HG02943 (cell line): ENCODE measurements at regions not wholly inside any gene's neighbourhood (a gene's known extent, or its start where the extent isn't known, plus 50 kb on each side); places are given as distances from the start of the nearest gene placed in this dataset.

Source experiments
- ATAC-seq: cut with Tn5 transposase; IDR thresholded peaks from one replicate; pipeline ENCODE4 v1.9.1; 2021; ENCODE audit warnings: mild to moderate bottlenecking, low read depth, moderate library complexity; ENCODE audit not compliant: unreplicated experiment

DNA sequence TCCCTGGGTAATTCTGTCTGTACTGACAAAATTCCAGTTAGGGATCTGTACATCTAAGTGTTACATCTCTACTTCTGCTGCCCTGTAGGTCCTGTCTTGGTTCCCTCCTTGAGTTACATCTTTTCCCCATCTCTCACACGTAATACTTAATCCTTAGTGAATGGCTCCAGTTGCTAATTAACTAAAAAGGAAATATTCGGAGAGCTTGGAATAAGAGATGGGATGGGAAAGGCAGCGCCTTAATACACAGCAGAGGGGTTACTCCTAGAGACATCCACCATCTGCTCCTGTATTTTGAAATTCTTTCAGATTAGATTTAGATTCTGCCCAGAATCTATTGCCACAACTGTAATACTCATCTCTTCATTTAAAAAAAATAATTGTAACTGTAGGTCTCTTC lies 384.0 kb downstream of the SAMD5 start:
- no peak for ATAC-seq

DNA sequence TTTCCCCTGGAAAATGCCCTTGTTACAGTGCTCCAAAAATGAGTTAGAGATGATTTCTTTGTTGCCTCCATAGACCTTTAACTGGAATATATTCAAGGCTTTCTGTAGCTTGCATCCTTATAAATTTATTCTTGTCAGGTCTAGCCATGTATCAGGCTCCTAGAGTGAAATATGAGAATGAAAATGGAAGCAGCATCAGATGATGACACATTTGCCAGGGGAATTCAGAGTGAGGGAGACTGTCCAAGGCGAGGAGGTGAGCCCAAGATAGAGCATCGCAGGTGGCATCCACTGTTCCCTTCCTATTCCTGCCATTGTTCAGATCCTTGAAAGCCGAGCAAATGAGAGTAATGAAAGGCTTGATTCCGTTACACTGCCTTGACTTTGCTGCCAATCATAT lies 386.8 kb downstream of the SAMD5 start:
- no peak for ATAC-seq

DNA sequence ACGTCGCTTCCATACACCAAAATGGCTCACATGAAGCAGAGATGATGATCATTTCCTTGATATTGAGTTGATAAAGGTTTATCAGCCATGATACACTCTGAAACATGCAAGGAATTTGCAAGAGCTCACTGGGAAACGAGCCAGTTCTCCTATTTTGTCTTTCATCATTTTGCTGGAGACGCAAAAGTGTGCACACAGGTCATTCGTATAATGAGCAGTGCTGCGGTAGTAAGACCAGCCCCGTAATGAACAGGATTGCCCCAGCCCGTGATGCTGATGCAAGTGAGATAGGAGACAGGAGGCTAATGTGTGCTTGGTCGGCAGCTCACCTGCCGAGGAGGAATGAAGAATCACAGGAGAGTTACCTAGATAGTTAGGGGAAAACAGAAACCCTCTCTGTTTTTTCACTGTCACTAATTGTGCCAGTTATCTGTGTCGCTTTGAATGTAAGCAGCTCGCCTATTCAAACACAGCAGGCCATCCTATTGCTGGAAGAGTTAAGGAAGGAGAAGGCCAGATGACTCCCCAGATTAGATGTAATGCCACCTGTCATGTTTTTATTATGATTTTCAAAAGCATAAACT lies 391.8 kb downstream of the SAMD5 start:
- no peak for ATAC-seq

DNA sequence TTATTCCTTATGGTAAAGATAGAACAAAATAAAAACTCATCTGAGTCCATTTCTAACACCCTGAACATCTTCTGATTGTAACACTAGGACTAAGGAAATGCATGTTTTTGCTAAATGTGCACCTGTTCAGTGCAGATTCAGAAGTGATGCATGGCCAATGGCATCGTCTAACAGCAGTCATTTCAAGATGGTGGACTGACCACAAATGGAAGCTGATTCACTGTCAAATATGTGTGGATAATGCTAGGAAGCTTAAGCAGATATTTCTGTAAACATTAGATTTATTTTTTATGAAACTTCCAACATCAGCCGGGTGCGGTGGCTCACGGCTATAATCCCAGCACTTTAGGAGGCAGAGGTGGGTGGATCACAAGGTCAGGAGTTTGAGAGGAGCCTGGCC lies 394.8 kb downstream of the SAMD5 start:
- no peak for ATAC-seq

DNA sequence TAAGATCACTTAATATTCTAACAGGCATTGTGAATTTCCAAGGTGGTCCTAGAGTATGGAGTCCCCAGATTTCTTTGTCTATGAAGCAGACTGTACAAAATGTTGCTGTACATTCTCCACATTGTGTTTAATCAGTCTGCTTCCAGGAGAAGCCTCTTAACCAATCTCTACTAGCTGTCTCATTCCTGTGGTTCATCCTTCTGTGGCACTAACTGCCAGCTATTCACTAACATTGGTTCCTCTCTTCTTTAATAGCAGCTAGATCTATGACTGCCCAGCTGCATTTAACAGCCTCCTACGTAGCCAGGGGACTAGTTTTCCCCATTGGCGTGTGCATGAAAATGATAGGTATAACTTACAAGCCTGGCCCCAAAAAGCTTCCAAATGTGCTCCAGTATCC lies 395.4 kb downstream of the SAMD5 start:
- ATAC-seq, result no peak

DNA sequence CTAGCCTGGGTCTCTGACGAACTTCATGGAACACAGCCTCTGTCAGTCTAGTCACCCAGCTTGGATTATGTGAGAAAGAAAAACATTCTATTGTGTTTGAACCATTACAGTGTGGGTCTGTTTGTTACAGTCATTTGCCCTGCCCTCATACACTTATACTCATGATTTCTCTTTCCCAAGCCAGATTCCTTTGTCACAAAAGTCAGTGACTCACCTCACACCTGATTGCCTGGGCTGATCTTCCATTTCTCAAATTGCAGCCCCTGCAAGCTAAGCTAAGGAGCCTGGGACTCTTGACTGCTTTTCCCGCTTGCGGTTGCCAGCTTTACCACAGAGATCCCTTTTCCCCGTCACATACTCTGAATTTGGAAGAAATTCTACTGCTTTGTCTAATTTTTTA lies 395.9 kb downstream of the SAMD5 start:
- no peak for ATAC-seq

DNA sequence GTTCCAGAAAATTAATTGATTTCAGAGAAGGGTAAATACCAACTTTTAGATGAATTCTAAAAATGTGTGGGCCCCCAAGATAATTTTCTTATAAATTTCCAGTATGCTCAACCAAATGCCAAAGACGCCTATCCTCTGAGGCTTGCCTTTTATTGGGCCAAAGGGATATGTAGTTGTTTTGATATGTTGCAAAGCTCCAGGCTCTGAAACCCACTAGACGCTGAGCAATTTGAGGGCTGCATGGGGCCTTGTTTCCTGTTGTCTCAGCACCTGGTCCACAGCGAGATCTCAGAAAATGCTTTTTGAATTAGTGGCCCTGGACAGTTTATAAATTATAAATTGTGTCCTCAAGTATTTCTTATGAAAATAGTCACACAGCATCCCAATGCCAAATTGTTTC lies 397.2 kb downstream of the SAMD5 start:
- no peak for ATAC-seq

DNA sequence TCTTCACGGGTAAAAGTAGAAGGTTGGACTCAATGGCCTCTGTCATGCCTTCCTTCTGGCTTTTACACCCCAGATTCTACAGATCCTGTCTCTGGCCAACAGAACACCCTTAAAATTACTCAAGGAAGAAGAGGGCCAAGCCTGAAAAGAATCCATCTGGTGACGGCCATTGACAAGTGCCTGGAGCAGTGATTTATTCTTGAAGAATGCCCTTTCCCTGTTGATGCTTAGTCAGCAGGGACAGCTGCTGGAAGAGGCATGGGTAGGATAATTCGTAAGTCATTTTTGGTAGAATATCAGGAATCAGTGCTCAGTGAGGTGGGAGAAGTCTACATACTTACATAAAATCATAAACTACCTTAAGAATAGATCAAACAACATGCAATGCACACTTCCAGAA lies 397.9 kb downstream of the SAMD5 start:
- no peak for ATAC-seq

DNA sequence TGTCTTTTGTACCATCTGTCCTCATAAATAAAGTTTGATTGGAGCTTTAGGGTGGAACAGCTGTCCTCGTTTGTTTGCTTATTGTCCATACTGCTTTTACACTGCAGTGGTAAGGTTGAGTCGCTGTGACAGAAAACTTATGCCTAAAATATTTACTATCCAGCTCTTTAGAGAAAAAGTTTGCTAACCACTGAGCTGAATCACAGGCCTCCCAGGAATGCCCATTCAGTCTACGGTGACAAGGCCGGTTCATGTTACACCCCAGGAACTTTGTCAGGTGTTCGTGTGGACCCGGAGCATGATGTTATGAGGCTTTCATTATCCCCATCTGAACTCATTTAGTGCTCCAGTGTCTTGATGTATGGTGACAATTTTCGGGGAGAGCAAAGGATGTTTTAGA lies 401.1 kb downstream of the SAMD5 start:
- ATAC-seq, result no peak

DNA sequence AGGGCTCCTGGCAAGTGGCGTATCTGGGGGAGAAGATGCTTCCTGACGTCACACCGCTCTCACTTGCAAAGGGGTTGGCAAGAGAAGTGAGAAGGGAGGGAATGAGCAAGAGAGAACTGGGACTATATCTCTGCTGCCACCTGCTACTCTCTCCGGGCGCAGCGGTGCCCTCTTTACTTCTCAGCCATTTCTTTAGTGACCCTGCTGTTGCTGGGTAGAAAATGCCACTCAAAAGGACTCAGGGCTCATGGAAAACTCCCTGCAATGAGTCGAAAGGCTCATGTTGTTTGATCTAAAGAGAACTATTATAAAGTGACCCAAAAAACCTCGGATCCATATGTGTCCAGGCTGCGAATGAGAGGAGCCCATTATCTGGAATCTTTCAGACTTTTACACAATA lies 401.8 kb downstream of the SAMD5 start:
- ATAC-seq, result no peak

DNA sequence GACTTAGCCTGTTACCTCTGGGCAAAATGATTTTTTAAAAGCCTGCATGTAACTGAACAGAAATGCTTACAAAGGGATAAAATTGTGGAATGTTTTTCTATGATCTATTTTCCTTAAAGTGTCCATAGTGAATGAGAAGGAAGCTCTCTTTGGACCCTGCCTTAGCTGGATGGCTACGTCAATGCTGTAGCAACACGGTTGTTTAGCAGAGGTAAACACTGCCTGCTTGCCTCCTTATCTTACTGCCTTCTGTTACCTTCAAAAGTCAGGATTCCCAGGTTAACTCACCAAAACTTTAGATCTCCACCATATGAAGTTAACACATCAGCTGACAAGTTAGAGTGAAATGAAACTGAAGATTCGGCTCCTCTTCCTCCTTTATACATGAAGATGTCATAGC lies 402.6 kb downstream of the SAMD5 start:
- ATAC-seq, result no peak

DNA sequence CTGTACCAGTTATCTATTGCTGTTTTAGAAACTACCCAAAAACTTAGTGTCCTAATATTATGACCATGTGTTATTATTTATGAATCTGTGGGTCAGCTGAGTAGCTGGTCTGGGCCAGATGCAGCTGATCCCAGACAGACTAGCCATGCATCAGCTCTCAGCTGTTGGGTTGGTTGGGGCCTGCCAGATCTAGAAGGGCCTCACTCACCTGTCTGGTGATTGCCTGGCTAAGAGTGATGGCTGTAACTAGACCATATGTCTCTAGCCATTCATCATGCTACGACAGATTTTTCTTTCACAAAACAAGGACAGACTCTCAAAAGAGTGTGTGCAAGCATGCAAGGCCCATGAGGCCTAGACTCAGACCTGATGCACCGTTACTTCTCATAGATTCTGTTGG lies 403.2 kb downstream of the SAMD5 start:
- ATAC-seq, result no peak

DNA sequence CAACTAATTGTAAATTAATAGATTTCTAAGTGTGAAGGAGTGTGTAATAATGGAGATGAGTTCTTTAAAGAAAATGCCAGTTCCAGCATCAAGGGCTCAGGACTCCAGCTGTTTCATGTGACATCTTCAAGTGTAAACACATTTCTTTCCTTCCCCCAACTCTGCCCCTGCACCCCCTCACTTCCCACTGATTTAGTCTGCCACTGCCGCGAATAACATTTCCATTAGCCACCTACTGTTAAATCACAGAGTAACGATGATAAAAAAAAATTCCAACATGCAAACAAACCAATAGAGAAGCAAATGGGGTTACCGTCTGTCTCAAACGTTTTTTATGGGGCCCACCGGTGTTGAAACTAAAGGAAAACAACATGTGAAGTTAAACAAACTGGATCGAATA lies 414.3 kb downstream of the SAMD5 start:
- ATAC-seq, result no peak

DNA sequence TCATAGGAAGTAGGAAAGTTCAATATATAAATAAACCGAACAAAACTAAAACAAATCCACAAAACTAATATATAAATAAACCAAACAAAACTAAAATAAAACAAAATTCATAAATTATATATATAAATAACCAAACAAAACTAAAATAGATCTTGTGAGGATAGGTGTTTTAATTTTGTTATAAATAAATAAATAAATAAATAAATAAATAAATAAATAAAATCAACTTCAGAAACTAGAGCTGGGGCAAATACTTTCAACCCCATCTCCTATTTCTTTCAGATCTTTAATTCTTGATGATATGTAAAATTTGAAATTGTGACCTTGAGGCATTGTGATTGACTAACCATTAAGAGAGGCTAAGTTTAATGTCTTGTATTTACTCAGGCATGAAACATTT lies 416.1 kb downstream of the SAMD5 start:
- ATAC-seq, result no peak

DNA sequence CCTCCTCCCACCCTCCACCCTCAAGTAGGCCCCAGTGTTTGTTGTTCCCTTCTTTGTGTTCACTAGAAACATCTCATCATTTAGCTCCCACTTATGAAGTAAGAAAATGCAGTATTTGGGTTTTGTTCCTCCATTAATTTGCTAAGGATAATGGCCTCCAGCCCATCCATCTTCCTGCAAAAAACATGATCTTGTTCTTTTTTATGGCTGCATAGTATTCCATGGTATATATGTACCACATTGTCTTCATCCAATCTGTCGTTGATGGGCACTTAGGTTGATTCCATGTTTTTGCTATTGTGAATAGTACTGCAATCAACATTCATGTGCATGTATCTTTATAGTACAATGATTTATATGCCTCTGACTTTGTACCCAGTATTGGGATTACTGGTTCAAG lies 416.8 kb upstream of the SASH1 start:
- no peak for ATAC-seq

DNA sequence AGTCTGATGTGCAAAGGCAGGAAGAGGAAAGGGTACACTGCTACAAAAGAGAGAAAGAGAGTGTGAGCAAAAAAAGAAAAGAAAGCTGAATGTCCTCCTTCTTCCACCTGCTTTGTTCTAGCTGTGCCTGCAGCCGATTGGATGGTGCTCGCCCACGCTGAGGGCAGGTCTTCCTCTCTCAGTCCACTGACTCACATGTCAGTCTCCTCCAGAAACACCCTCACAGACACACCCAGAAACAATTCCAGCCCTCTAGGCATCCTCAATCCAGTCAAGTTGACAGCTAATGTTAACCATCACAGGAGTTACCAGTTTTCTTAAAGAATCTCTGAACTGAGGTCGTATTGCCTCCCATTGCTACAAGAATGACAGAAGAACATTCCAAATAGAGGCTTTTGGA lies 411.9 kb upstream of the SASH1 start:
- ATAC-seq, result no peak

DNA sequence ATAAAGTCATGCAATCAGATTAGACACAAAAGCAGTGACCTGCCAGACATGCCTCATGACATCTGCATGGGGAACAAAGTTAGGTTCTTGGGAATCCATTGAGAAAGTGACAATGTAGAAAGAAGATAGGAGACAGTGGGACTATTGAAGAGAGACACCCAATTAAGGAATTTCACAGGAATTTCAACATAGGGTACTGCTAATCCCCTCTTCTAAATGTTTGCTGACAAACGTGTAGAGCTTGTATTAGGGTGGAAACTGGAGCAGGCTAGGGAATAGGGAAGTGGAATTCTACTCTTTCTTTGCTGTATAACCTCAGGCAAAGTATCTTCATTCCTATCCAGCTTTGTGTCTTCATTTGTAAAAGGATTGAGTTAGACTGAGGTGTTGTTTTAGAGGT lies 409.4 kb upstream of the SASH1 start:
- ATAC-seq, result no peak

DNA sequence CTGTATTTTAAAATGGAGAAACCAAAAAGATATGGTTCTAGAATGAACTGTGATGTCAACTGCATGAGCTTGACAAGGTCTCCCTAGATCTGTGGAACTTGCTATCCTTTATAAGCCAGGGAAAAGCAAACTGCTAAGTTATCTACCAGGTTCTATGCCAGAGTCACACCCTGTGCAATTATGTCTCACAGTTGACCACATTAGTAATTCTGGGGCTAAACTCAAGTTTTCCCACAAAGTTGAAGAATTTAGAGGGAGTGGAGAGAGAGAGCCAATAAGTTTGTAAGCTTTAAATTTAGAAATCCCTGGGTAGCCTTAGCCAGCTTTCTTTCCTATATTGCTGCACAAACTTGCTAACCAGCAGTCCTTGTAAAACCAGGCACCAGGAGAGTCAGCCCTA lies 407.0 kb upstream of the SASH1 start:
- ATAC-seq, result no peak

DNA sequence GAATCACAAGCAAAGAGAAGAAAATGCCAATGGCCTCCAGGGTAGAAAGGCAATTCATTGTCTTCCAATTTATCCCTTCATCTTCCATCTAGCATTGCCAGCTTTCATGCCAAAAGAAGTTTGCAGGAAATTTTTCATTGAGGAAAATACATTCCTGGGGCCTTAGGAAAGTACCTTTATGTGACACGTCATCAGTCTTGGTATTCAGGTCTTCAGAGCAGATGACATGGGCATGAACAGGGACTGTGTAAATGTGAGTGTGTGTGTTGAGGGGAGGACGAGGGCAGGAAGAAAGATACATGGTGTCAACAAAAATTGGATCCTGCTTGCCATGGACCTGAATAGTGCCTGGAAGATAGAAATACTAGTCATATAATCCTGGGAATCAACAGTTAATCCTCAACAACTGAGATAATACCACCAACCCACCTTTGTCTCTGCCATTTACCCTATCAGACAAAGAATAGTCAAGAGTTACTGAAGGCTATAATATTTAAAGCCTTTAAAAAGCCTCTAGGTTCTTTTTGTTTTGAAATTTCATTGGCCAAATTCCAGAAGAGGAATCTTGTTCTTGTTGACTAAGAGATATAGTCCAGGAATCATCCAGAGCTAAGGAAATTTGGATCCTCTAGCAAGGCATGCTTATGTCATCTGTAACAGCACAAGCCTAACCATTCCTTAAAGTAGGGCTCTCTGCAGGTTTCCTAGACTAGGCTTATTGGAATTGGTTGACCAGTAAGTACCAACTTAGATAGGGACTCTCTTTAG lies 405.8 kb upstream of the SASH1 start:
- ATAC-seq, result no peak

DNA sequence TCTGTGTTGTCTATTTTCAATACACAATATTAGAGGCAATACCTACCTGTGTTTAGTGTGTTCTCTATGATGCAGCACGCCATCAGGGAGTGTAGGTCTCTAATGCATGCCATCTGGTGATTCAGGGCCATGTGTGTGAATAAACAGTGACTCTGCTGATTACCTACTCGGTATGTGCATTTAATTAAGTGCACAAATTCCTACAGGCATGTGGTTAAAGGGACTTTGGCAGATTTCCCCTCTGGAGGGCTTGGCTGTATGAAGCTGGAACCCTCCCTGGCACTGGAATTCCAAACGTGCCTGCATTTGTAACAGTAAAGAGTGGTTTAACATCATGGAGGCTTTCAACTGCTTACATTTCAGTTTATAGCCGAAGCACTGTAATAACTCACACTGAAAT lies 401.5 kb upstream of the SASH1 start:
- ATAC-seq, result no peak

DNA sequence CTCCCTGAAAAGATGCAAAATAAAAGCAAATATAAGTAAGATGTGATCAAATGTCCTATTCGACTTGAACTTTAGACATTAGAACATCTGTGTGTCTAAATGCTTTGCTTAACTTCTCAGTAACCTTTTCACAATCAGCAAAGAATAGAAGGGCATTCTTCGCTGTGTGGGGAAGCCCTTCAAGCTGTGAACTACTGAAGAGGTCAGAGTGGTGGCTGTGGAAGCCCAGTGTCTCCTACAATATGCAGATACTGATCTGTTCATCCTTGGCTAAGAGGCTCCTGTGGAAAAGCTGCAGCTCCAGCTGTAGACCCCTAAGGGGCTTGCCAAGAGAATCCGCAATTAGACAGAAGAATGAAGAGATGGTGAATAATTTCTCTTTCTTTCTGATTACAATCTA lies 400.3 kb upstream of the SASH1 start:
- no peak for ATAC-seq

DNA sequence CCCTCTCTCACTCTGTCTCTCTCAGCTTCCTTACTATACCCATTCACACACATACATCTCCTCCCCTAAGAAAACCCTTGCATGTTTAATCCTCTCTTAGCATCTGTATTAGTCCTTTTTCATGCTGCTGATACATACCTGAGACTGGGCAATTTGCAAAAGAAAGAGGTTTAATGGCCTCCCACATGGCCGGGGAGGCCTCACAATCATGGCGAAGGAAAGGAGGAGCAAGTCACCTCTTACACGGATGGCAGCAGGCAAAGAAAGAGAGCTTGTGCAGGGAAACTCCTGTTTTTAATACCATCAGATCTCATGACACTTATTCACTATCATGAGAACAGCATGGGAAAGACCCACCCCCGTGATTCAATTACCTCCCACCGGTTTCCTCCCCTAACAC lies 398.5 kb upstream of the SASH1 start:
- no peak for ATAC-seq

DNA sequence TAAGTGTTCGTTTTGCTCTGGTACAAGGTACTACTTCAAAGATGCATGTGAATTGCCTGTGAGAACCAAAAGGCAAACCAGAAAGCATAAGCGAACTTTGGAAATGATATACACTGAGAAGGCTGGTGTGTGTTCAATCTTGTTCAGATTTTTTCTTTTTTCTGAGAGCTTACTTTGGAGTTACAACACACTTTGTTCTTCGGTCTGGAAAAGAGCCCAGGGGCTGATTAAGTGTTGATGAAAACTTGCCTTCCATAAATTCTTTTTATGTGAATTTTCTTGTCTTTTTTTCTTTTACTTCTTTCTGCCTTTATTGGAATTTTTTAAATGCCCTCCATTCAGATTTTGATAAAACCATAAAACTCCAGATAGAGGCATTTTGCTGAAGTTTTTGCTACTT lies 395.1 kb upstream of the SASH1 start:
- ATAC-seq, result no peak
